GM19239 (cell line): ENCODE measurements at regions not wholly inside any gene's neighbourhood (a gene's known extent, or its start where the extent isn't known, plus 50 kb on each side); places are given as distances from the start of the nearest gene placed in this dataset.
"Not testable (repeated sequence)": the region's sequence is repeated elsewhere in the genome, so short reads cannot be mapped to it uniquely, and the experiment has no call there.

ENCODE experiments used
- DNase-seq: peaks from one replicate; pipeline ENCODE4 v3.0.0; 2011; ENCODE audit warnings: low spot score; ENCODE audit not compliant: insufficient read length
- FAIRE-seq: peaks from 2 replicates; lab custom pipeline; 2011; peaks lifted over from hg19 to GRCh38; lab: Jason Lieb, UNC

- FAIRE-seq, DNase-seq: not testable (repeated sequence)
Measured at GRCh38 chr2:111433892-111434607, 313.3 kb downstream of the BCL2L11 start.

- not testable (repeated sequence) for FAIRE-seq
Measured at GRCh38 chr2:111434608-111434939, 313.9 kb downstream of the BCL2L11 start.

GRCh38 chr2:111435553-111436310, 315.0 kb downstream of the BCL2L11 start:
- not testable (repeated sequence) for FAIRE-seq, DNase-seq

More at GRCh38 chr2:111434608-111434939, 313.9 kb downstream of the BCL2L11 start:
- DNase-seq = not testable (repeated sequence)

GRCh38 chr2:111436411-111436810, 315.7 kb downstream of the BCL2L11 start:
- DNase-seq = not testable (repeated sequence)
- peak; percentile 74 for FAIRE-seq

GRCh38 chr2:111437288-111437990, 316.7 kb downstream of the BCL2L11 start:
- FAIRE-seq = not testable (repeated sequence)

GRCh38 chr2:111438161-111438560, 317.4 kb downstream of the BCL2L11 start:
- DNase-seq = not testable (repeated sequence)
- peak; percentile 21 for FAIRE-seq

More at GRCh38 chr2:111437288-111437990, 316.7 kb downstream of the BCL2L11 start:
- DNase-seq = not testable (repeated sequence)

- not testable (repeated sequence) for DNase-seq
- peak; percentile 51 for FAIRE-seq
Measured at GRCh38 chr2:111439237-111439636, 318.5 kb downstream of the BCL2L11 start.

GRCh38 chr2:111441614-111442013, 320.9 kb downstream of the BCL2L11 start:
- not testable (repeated sequence) for FAIRE-seq, DNase-seq

GRCh38 chr2:111442767-111443454, 322.2 kb downstream of the BCL2L11 start:
- FAIRE-seq, DNase-seq: not testable (repeated sequence)

- DNase-seq, FAIRE-seq: not testable (repeated sequence)
Measured at GRCh38 chr2:111444516-111444915, 323.8 kb downstream of the BCL2L11 start.

GRCh38 chr2:111445191-111445929, 324.6 kb downstream of the BCL2L11 start:
- DNase-seq, FAIRE-seq: not testable (repeated sequence)

GRCh38 chr2:111445941-111446340, 325.2 kb downstream of the BCL2L11 start:
- DNase-seq, FAIRE-seq: not testable (repeated sequence)

- DNase-seq, FAIRE-seq: not testable (repeated sequence)
Measured at GRCh38 chr2:111447482-111447881, 326.8 kb downstream of the BCL2L11 start.

- not testable (repeated sequence) for DNase-seq, FAIRE-seq
Measured at GRCh38 chr2:111448796-111449195, 328.1 kb downstream of the BCL2L11 start.

GRCh38 chr2:111450526-111450925, 329.8 kb downstream of the BCL2L11 start:
- FAIRE-seq, DNase-seq: not testable (repeated sequence)

GRCh38 chr2:111451692-111452199, 331.0 kb downstream of the BCL2L11 start:
- not testable (repeated sequence) for DNase-seq, FAIRE-seq

- DNase-seq = not testable (repeated sequence)
- FAIRE-seq = peak; percentile 23
Measured at GRCh38 chr2:111452208-111452607, 331.5 kb downstream of the BCL2L11 start.

- DNase-seq, FAIRE-seq: not testable (repeated sequence)
Measured at GRCh38 chr2:111453308-111453707, 332.6 kb downstream of the BCL2L11 start.

GRCh38 chr2:111453816-111454215, 333.1 kb downstream of the BCL2L11 start:
- not testable (repeated sequence) for FAIRE-seq, DNase-seq
